Ovary (tissue), 3 donors: ENCODE measurements at regions not wholly inside any gene's neighbourhood (a gene's known extent, or its start where the extent isn't known, plus 50 kb on each side); places are given as distances from the start of the nearest gene placed in this dataset.

ENCODE experiments used
- EP300 ChIP-seq: sonication (generic); formaldehyde crosslinking; IDR thresholded peaks from one replicate; pipeline ENCODE4 v1.6.1; 2017; ENCODE audit warnings: antibody characterized with exemption
- POLR2A ChIP-seq: fragments of 450-650 bp; IDR thresholded peaks from one replicate; pipeline ENCODE4 v1.6.1; 2017; ENCODE audit warnings: antibody characterized with exemption, mild to moderate bottlenecking, moderate library complexity
- TF ChIP-seq, protein P1 (sequence below), 3 donors: fragments of 450-650 bp in 2 of 3; fragments of 200-600 bp in 1 of 3; IDR thresholded peaks; one replicate each; pipeline versions ENCODE4 v1.5.1 to v1.8.0; 2016 to 2022; ENCODE audit warnings: antibody characterized with exemption in 3 of 3, mild to moderate bottlenecking in 1 of 3
- donor health status: DM: no; HTN: no; CAD: no.

DNA sequence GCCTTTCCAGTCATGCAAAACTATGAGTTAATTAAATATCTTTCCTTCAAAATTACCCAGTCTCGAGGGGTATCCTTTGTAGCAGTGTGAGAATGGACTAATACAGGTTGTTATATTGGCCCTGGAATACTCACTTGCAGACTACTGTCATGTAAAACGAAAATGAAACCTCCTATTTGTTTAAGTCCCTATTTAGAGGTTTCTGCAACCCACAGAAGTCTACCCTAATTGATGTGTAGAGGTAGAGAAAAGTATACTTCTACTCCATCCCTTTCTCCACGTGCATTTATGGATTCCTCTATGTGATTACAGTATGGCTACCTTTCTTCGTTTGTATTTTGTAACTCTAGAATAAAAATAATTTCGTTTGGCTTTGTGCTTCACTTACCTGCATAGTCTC, 371.1 kb downstream of the FSCB start:
- no peak for TF ChIP-seq POLR2A
- TF ChIP-seq, protein P1, sequence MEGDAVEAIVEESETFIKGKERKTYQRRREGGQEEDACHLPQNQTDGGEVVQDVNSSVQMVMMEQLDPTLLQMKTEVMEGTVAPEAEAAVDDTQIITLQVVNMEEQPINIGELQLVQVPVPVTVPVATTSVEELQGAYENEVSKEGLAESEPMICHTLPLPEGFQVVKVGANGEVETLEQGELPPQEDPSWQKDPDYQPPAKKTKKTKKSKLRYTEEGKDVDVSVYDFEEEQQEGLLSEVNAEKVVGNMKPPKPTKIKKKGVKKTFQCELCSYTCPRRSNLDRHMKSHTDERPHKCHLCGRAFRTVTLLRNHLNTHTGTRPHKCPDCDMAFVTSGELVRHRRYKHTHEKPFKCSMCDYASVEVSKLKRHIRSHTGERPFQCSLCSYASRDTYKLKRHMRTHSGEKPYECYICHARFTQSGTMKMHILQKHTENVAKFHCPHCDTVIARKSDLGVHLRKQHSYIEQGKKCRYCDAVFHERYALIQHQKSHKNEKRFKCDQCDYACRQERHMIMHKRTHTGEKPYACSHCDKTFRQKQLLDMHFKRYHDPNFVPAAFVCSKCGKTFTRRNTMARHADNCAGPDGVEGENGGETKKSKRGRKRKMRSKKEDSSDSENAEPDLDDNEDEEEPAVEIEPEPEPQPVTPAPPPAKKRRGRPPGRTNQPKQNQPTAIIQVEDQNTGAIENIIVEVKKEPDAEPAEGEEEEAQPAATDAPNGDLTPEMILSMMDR (IDR thresholded peaks at IDR 0.05) = no peak
- TF ChIP-seq EP300 = no peak
